SU-DHL-6 (cell line): ENCODE measurements at regions not wholly inside any gene's neighbourhood (a gene's known extent, or its start where the extent isn't known, plus 50 kb on each side); places are given as distances from the start of the nearest gene placed in this dataset.

ENCODE experiments used
- H2AFZ ChIP-seq: fragments of 200-600 bp; sonication (generic); 2 replicates; pipeline ENCODE4 v1.6.1; 2014; ENCODE audit warnings: low read depth, mild to moderate bottlenecking, moderate library complexity, mixed read lengths, antibody characterized with exemption, low read length; ENCODE audit not compliant: severe bottlenecking
- H3F3A ChIP-seq: fragments of 200-600 bp; shearing (Covaris generic); 2 replicates; pipeline ENCODE4 v1.6.0; 2016; ENCODE audit warnings: antibody characterized with exemption, mild to moderate bottlenecking; ENCODE audit not compliant: insufficient read depth
- H3K27ac ChIP-seq: fragments of 200-600 bp; sonication (generic); 2 replicates; pipeline ENCODE4 v1.5.1; 2016; ENCODE audit warnings: low read depth, mild to moderate bottlenecking, low read length, moderate library complexity, mixed read lengths
- H3K27me3 ChIP-seq: fragments of 200-600 bp; sonication (generic), shearing (Covaris generic); 2 replicates; pipeline ENCODE4 v1.6.0; 2014; ENCODE audit warnings: mild to moderate bottlenecking, low read length
- H3K36me3 ChIP-seq: fragments of 200-600 bp; sonication (generic); 2 replicates; pipeline ENCODE4 v1.6.1; 2014; ENCODE audit warnings: mild to moderate bottlenecking, low read length, mixed read lengths
- H3K4me2 ChIP-seq: fragments of 300-600, 200-600 bp; shearing (Covaris generic), sonication (generic); 2 replicates; pipeline ENCODE4 v1.6.0; 2014; ENCODE audit warnings: low read length, low read depth, mild to moderate bottlenecking; ENCODE audit not compliant: poor library complexity, severe bottlenecking
- H3K4me3 ChIP-seq: fragments of 200-600 bp; sonication (generic); 2 replicates; pipeline ENCODE4 v1.5.1; 2014; ENCODE audit warnings: antibody characterized with exemption, low read length, mild to moderate bottlenecking, mixed read lengths; ENCODE audit not compliant: insufficient read depth, poor library complexity, severe bottlenecking
- H3K79me2 ChIP-seq: fragments of 200-600 bp; sonication (generic); 2 replicates; pipeline ENCODE4 v1.6.1; 2014; ENCODE audit warnings: mild to moderate bottlenecking, low read length, moderate library complexity; ENCODE audit not compliant: insufficient read depth
- H3K9ac ChIP-seq: fragments of 200-600 bp; sonication (generic); 2 replicates; pipeline ENCODE4 v1.7.0; 2014; ENCODE audit warnings: mild to moderate bottlenecking, low read length
- H3K9me2 ChIP-seq: fragments of 200-600 bp; sonication (generic); replicated peaks from 2 replicates; pipeline ENCODE4 v1.6.1; 2014; ENCODE audit warnings: low read length; ENCODE audit not compliant: insufficient read depth
- H3K9me3 ChIP-seq: fragments of 200-600 bp; sonication (generic); 2 replicates; pipeline ENCODE4 v1.6.1; 2014; ENCODE audit warnings: low read length, mixed read lengths; ENCODE audit not compliant: insufficient read depth
- H4K20me1 ChIP-seq: fragments of 200-600 bp; sonication (generic); 2 replicates; pipeline ENCODE4 v1.6.1; 2014; ENCODE audit warnings: low read depth, mild to moderate bottlenecking, antibody characterized with exemption, low read length, moderate library complexity, mixed read lengths
- CTCF ChIP-seq: fragments of 200-600 bp; sonication (generic); IDR thresholded peaks from one replicate; pipeline ENCODE4 v1.5.1; 2017; ENCODE audit warnings: antibody characterized with exemption, mild to moderate bottlenecking, low read length, moderate library complexity; ENCODE audit not compliant: insufficient read depth, poor library complexity, severe bottlenecking
- EZH2phosphoT487 ChIP-seq: fragments of 200-600 bp; sonication (generic), shearing (Covaris generic); conservative IDR thresholded peaks from 2 replicates; pipeline ENCODE4 v1.6.1; 2018; ENCODE audit warnings: mild to moderate bottlenecking, antibody characterized with exemption, low read length, moderate library complexity, mixed read lengths

DNA sequence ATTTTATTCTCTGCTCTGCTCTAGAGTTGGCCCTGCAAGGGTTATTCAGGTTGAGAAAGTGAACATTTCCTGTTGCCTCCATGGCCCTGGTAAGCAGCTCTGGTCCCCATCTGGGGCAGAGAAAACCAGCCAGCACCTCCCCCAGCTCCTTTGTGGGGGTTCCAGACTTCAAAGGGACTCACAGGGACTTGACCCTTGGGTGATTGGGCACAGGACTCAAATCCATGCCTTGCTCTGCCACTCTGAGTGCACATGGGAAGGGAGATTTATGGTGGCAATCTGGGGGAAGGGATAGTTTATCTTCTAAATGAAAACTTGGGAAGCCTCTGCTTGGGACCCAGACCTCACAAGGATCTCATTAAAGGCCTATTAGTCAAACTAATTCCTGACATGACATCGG lies 212.8 kb downstream of the FOXD2 start:
- Histone ChIP-seq H3K27ac (no peak overlapping the region), H3K9me3 (no peaks in the 10 kb centered on the region), H4K20me1 (no peaks in the 10 kb centered on the region), H3K27me3 (no peaks in the 10 kb centered on the region), H3K9me2 (no peaks in the 10 kb centered on the region), H3K4me3 (no peak overlapping the region), H3K4me2 (no peak overlapping the region), H3K9ac (no peak overlapping the region), H3K36me3 (no peaks in the 10 kb centered on the region), H3F3A (no peaks in the 10 kb centered on the region), H2AFZ (no peak overlapping the region), H3K79me2 (no peaks in the 10 kb centered on the region)
- TF ChIP-seq CTCF (no peak), EZH2phosphoT487 (no peak)

- H3K9me3 ChIP-seq = no peaks in the 10 kb centered on the region
- H3K4me2 ChIP-seq = no peak overlapping the region
- TF ChIP-seq CTCF (no peak), EZH2phosphoT487 (no peak)
- no peak overlapping the region for H3K27ac ChIP-seq
- H3K9ac ChIP-seq = no peak overlapping the region
- H2AFZ ChIP-seq = no peak overlapping the region
- H3F3A ChIP-seq = no peaks in the 10 kb centered on the region
- H3K27me3 ChIP-seq = no peaks in the 10 kb centered on the region
- no peaks in the 10 kb centered on the region for H4K20me1 ChIP-seq
- H3K79me2 ChIP-seq = no peaks in the 10 kb centered on the region
- H3K36me3 ChIP-seq = no peaks in the 10 kb centered on the region
- no peaks in the 10 kb centered on the region for H3K9me2 ChIP-seq
- H3K4me3 ChIP-seq = no peak overlapping the region
Measured at GRCh38 chr1:47651311-47652089, 213.7 kb downstream of the FOXD2 start.

- no peaks in the 10 kb centered on the region for H3K27me3 ChIP-seq
Measured at GRCh38 chr1:47655521-47656300, 217.9 kb downstream of the FOXD2 start.

More at GRCh38 chr1:47655521-47656300, 217.9 kb downstream of the FOXD2 start:
- no peaks in the 10 kb centered on the region for H3F3A ChIP-seq
- no peaks in the 10 kb centered on the region for H3K9me2 ChIP-seq
- no peaks in the 10 kb centered on the region for H3K36me3 ChIP-seq
- H3K4me3 ChIP-seq = no peak overlapping the region
- TF ChIP-seq EZH2phosphoT487 = no peak
- TF ChIP-seq CTCF = no peak
- no peak overlapping the region for H3K4me2 ChIP-seq
- H3K79me2 ChIP-seq = no peaks in the 10 kb centered on the region
- no peak overlapping the region for H3K9ac ChIP-seq
- no peak overlapping the region for H3K27ac ChIP-seq
- no peaks in the 10 kb centered on the region for H4K20me1 ChIP-seq
- H3K9me3 ChIP-seq = no peaks in the 10 kb centered on the region
- H2AFZ ChIP-seq = no peak overlapping the region
